Esophagus squamous epithelium (tissue), 5 donors: ENCODE measurements at regions not wholly inside any gene's neighbourhood (a gene's known extent, or its start where the extent isn't known, plus 50 kb on each side); places are given as distances from the start of the nearest gene placed in this dataset.

Experiments
- DNase-seq: peaks from one replicate; lab custom pipeline; 2025; lab: John Stamatoyannopoulos, UW
- H3K27ac ChIP-seq, 4 donors: fragments of 200-600 bp; sonication (generic); one replicate each; pipeline ENCODE4 v1.5.1; 2016 to 2019; ENCODE audit warnings: mild to moderate bottlenecking in 1 of 4
- H3K27me3 ChIP-seq, 4 donors: fragments of 200-600 bp; sonication (generic); 1 replicate in 3 of 4; 2 replicates in 1 of 4; pipeline versions ENCODE4 v1.5.1 to v1.6.0; 2017 to 2021; ENCODE audit warnings: antibody characterized with exemption in 1 of 4
- H3K36me3 ChIP-seq, 3 donors: fragments of 200-600 bp; sonication (generic); one replicate each; pipeline ENCODE4 v1.5.1; 2016 to 2019
- H3K4me1 ChIP-seq, 3 donors: fragments of 200-600 bp; sonication (generic); one replicate each; pipeline ENCODE4 v1.5.1; 2017 to 2019
- H3K4me3 ChIP-seq, 4 donors: fragments of 200-600 bp; sonication (generic); 1 replicate in 3 of 4; 2 replicates in 1 of 4; pipeline ENCODE4 v1.5.1; 2016 to 2019; ENCODE audit warnings: mild to moderate bottlenecking in 2 of 4, moderate library complexity in 1 of 4
- H3K9me3 ChIP-seq, 3 donors: fragments of 200-600 bp; sonication (generic); one replicate each; pipeline ENCODE4 v1.5.1; 2016 to 2019
- CTCF ChIP-seq, 6 experiments: fragments of 450-650 bp in 4 of 6; fragments of 200-600 bp in 2 of 6; sonication (generic) in 2 of 6; IDR thresholded peaks; one replicate each; pipeline ENCODE4 v1.5.1; 2016 to 2019; ENCODE audit warnings: antibody characterized with exemption in 6 of 6, mild to moderate bottlenecking in 4 of 6, moderate library complexity in 4 of 6
- POLR2A ChIP-seq, 4 donors: fragments of 450-650 bp; IDR thresholded peaks; one replicate each; pipeline ENCODE4 v1.6.1; 2017; ENCODE audit warnings: antibody characterized with exemption in 4 of 4, mild to moderate bottlenecking in 4 of 4, moderate library complexity in 3 of 4
- WGBS, 2 donors: methylation state at CpG; one replicate each; pipeline ENCODE4 v1.1.5; 2018; 5-methylcytosine and 5-hydroxymethylcytosine counted together
- intact Hi-C: fragments of 100-400 bp; cut with DNase I; formaldehyde crosslinking; loops from one replicate; pipeline ENCODE4 v1.15.0; 2022
- donor health status: DM: yes; HTN: yes; CAD: no.

GRCh38 chr2:207289295-207290018 lies 123.7 kb upstream of the KLF7 start:
- peak overlapping the region in 3 of 4 donors; percentile 48 to 76 (median 67) for H3K27ac ChIP-seq
- 27 to 35% methylated on average over 2 of the region's 2 CpGs for WGBS, 2 donors
- intact Hi-C loops, result no loop called here

GRCh38 chr2:207290833-207291624 lies 125.3 kb upstream of the KLF7 start:
- Histone ChIP-seq H3K9me3 (no peaks in the 10 kb centered on the region), H3K27ac (no peak overlapping the region), H3K36me3 (no peaks in the 10 kb centered on the region), H3K27me3 (no peaks in the 10 kb centered on the region), H3K4me1 (peaks cover 5 to 18% (median 11%) of the 10 kb centered on the region in 3 donors), H3K4me3 (no peak overlapping the region)
- DNase-seq, result no peak
- no peak for TF ChIP-seq CTCF (IDR thresholded peaks at IDR 0.05)
- TF ChIP-seq POLR2A (IDR thresholded peaks at IDR 0.05), result no peak
- intact Hi-C loops, result no loop called here
- WGBS, 2 donors, result 77 to 94% methylated on average over 5 of the region's 5 CpGs

More at GRCh38 chr2:207289295-207290018, 123.7 kb upstream of the KLF7 start:
- no peaks in the 10 kb centered on the region for H3K27me3 ChIP-seq
- DNase-seq, result no peak
- H3K36me3 ChIP-seq, result no peaks in the 10 kb centered on the region
- H3K4me3 ChIP-seq, result no peak overlapping the region
- H3K9me3 ChIP-seq, result no peaks in the 10 kb centered on the region
- peaks cover 5 to 29% (median 11%) of the 10 kb centered on the region in 3 donors for H3K4me1 ChIP-seq
- TF ChIP-seq POLR2A (IDR thresholded peaks at IDR 0.05), result no peak
- no peak for TF ChIP-seq CTCF (IDR thresholded peaks at IDR 0.05)

GRCh38 chr2:207291625-207292252 lies 126.0 kb upstream of the KLF7 start:
- WGBS, 2 donors, result 87 to 88% methylated on average over 5 of the region's 5 CpGs
- Histone ChIP-seq H3K4me1 (peaks cover 5 to 18% (median 11%) of the 10 kb centered on the region in 3 donors), H3K9me3 (no peaks in the 10 kb centered on the region), H3K4me3 (no peak overlapping the region), H3K27ac (no peak overlapping the region), H3K27me3 (no peaks in the 10 kb centered on the region), H3K36me3 (no peaks in the 10 kb centered on the region)
- DNase-seq, result no peak
- intact Hi-C loops, result no loop called here
- TF ChIP-seq CTCF (IDR thresholded peaks at IDR 0.05) (no peak), POLR2A (IDR thresholded peaks at IDR 0.05) (no peak)

GRCh38 chr2:207296265-207296948 lies 130.7 kb upstream of the KLF7 start:
- 51 to 74% methylated on average over 2 to 3 of the region's 3 CpGs for WGBS, 2 donors
- DNase-seq, result no peak
- no peaks in the 10 kb centered on the region for H3K36me3 ChIP-seq
- H3K27ac ChIP-seq, result no peak overlapping the region
- TF ChIP-seq POLR2A (IDR thresholded peaks at IDR 0.05) (no peak), CTCF (IDR thresholded peaks at IDR 0.05) (no peak)
- H3K4me1 ChIP-seq, result no peaks in the 10 kb centered on the region
- no peaks in the 10 kb centered on the region for H3K27me3 ChIP-seq
- no peaks in the 10 kb centered on the region for H3K9me3 ChIP-seq
- no peak overlapping the region for H3K4me3 ChIP-seq
- intact Hi-C loops, result no loop called here
